Adrenal gland (tissue), 5 donors: ENCODE measurements at regions not wholly inside any gene's neighbourhood (a gene's known extent, or its start where the extent isn't known, plus 50 kb on each side); places are given as distances from the start of the nearest gene placed in this dataset.

Experiments used
- CTCF ChIP-seq, 6 experiments: fragments of 450-650 bp in 4 of 6; fragments of 200-600 bp in 2 of 6; sonication (generic) in 1 of 6; IDR thresholded peaks; 1 replicate in 5 of 6; 2 replicates in 1 of 6; pipeline versions ENCODE4 v1.5.1 to v1.8.0; 2016 to 2021; ENCODE audit warnings: antibody characterized with exemption in 6 of 6, mild to moderate bottlenecking in 2 of 6, moderate library complexity in 1 of 6
- POLR2A ChIP-seq, 2 donors: fragments of 450-650 bp; IDR thresholded peaks; one replicate each; pipeline ENCODE4 v1.6.1; 2017; ENCODE audit warnings: antibody characterized with exemption in 2 of 2, mild to moderate bottlenecking in 2 of 2, moderate library complexity in 1 of 2
- donor health status: DM: no; HTN: no; CAD: no.

DNA sequence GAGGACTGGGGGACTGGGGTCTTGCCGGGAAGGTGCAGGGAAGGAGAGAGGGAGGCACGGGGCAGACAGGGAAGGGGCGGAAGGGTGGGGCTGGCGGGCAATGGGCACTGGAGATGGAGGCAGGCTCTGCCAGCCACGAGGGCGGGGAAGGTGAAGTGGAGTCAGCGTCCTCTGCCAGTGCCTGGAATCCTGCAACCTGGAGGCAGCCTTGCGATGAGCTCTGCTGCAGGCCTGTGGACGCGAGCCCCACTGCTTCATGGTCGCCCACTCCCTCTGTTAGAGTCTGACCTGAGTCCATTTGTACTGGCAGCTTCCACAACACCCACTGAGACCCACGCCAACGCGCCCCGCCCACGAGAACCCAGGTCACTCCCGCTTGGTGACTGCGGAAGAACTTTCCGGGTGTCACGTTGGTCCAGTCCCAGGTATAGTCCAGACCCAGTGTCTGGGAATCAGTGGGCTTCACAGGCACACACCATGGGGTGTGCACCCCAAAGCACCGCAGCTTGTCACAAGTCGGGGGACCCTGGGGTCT, 106.4 kb upstream of the PPP1R26 start:
- TF ChIP-seq CTCF (IDR thresholded peaks at IDR 0.05) (no peak), POLR2A (IDR thresholded peaks at IDR 0.05) (no peak)
